Esophagus squamous epithelium (tissue), 4 donors: ENCODE measurements at regions not wholly inside any gene's neighbourhood (a gene's known extent, or its start where the extent isn't known, plus 50 kb on each side); places are given as distances from the start of the nearest gene placed in this dataset.

ENCODE experiments used
- CTCF ChIP-seq, 6 experiments: fragments of 450-650 bp in 4 of 6; fragments of 200-600 bp in 2 of 6; sonication (generic) in 2 of 6; IDR thresholded peaks; one replicate each; pipeline ENCODE4 v1.5.1; 2016 to 2019; ENCODE audit warnings: antibody characterized with exemption in 6 of 6, mild to moderate bottlenecking in 4 of 6, moderate library complexity in 4 of 6
- POLR2A ChIP-seq, 4 donors: fragments of 450-650 bp; IDR thresholded peaks; one replicate each; pipeline ENCODE4 v1.6.1; 2017; ENCODE audit warnings: antibody characterized with exemption in 4 of 4, mild to moderate bottlenecking in 4 of 4, moderate library complexity in 3 of 4

GRCh38 chr6:85041376-85041775 is 277.0 kb upstream of the TBX18 start:
- TF ChIP-seq POLR2A (IDR thresholded peaks at IDR 0.05) (no peak), CTCF (IDR thresholded peaks at IDR 0.05) (no peak)
